ENCODE measurements at regions not wholly inside any gene's neighbourhood (a gene's known extent, or its start where the extent isn't known, plus 50 kb on each side); places are given as distances from the start of the nearest gene placed in this dataset.

DNA sequence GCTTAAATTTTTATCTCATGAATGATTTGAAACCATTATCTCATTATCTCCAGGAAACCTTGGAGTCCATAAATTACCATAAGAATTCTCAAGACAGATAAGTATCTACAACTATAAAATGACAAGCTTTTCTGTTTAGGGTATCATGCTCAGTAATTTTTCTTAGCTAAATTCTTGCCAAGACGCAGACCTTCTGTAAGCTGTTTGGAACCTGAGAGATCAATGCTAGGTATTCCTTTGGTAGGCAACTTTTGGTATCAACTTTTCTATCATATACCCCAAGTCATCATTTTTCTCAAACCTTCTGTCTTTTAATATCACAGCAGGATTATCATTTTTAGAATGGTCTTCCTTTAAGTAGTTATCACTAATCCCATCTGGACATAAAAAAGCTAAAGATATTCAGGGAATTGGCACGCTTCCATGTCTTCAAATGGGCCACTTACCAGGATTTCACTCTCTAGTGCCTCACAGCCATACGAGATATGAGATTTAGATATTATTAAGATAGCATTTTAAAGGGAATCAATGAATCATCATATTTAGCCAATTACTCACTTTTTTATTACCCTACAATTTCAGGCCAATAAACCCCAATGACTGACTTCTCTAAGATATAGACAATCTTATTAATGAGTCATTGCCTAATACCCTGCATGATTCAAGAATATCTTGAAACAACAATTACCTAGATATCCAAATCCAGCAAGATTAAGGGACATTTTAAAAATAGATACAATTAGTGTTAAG is 544.1 kb downstream of the HTR7 start:
- no peak for DNase-seq (ENCODE audit: low read depth)

DNA sequence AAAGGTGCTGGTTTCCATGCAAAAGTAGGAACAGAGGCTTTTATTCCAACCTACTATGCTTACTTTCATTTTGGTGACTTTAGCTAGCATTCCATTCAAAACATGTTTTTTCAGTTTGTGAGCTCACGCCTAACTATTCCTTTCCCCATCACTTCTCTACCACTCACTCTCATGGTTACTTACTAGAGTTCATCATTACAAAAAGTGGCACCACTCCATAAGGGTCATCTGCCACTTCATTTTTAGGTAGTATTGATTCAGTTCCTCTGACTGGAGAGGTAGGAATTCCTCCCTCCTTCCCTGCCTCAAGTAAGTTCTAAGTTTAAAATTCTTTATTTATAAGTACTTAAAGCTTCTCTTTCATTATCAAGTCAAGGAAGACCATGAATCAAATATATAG is 543.1 kb downstream of the HTR7 start:
- Histone ChIP-seq H3K9ac (ENCODE audit: low read length) (no peak overlapping the region), H3K4me1 (ENCODE audit: control insufficient read depth, insufficient read depth, low read length) (peaks cover 12% of the 10 kb centered on the region), H3K4me3 (ENCODE audit: low read length) (no peak overlapping the region), H3K9me3 (ENCODE audit: control insufficient read depth, low read length) (no peaks in the 10 kb centered on the region), H3K27me3 (replicated peaks; ENCODE audit: control insufficient read depth, insufficient read depth, low read length) (no peaks in the 10 kb centered on the region), H3K36me3 (ENCODE audit: control insufficient read depth, insufficient read depth, low read length, severe bottlenecking) (no peaks in the 10 kb centered on the region)
- no peak for DNase-seq (ENCODE audit: low read depth)

More for the DNA sequence above, 544.1 kb downstream of the HTR7 start:
- H3K36me3 ChIP-seq (ENCODE audit: control insufficient read depth, insufficient read depth, low read length, severe bottlenecking): no peaks in the 10 kb centered on the region
- H3K27me3 ChIP-seq (replicated peaks; ENCODE audit: control insufficient read depth, insufficient read depth, low read length): no peaks in the 10 kb centered on the region
- H3K9ac ChIP-seq (ENCODE audit: low read length): no peak overlapping the region
- peaks cover 8% of the 10 kb centered on the region for H3K4me1 ChIP-seq (ENCODE audit: control insufficient read depth, insufficient read depth, low read length)
- H3K9me3 ChIP-seq (ENCODE audit: control insufficient read depth, low read length): peaks cover 3% of the 10 kb centered on the region
- peak overlapping the region; percentile 8 for H3K4me3 ChIP-seq (ENCODE audit: low read length)

DNA sequence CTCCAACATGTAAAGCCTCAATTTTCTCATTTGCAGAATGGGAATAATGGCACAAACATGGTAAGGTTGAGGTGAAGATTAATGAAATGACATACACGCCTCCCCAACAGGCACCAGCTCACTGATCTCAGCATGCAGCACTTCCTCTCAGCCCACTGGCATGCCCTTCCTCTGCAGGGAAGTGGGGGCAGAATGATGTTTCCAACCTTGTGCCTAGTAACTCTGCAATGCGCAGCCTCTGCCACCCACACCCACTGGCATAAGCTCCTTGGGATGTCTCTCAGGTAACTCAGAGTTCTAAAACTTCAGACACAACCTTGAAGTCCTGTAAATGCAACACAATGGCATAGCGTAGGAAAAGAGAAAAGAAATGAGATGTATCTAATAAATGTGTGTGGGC is 540.7 kb downstream of the HTR7 start:
- no peaks in the 10 kb centered on the region for H3K9me3 ChIP-seq (ENCODE audit: control insufficient read depth, low read length)
- no peaks in the 10 kb centered on the region for H3K36me3 ChIP-seq (ENCODE audit: control insufficient read depth, insufficient read depth, low read length, severe bottlenecking)
- no peak overlapping the region for H3K9ac ChIP-seq (ENCODE audit: low read length)
- no peak for DNase-seq (ENCODE audit: low read depth)
- no peak overlapping the region for H3K4me3 ChIP-seq (ENCODE audit: low read length)
- peaks cover 12% of the 10 kb centered on the region for H3K4me1 ChIP-seq (ENCODE audit: control insufficient read depth, insufficient read depth, low read length)
- no peaks in the 10 kb centered on the region for H3K27me3 ChIP-seq (replicated peaks; ENCODE audit: control insufficient read depth, insufficient read depth, low read length)

DNA sequence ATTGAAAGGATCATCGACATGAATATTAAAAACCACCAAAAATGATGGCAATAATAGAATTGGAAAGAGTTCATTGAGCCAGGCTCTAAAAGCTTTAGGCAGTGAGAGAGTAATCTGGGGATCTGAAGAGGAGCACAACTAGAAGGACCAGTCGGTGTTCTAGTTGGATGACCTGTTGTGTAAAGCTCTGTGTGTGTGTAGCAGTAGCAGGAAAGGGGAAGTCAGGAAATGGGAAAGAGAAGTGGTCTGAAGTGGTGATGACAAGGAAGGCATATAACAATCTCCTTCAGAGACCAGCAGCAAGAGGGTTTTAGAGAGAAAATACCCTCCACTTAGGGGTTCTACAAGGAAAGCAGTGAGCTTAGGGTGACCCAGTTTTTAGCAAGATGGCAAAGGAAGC is 539.2 kb downstream of the HTR7 start:
- DNase-seq (ENCODE audit: low read depth): no peak
- no peaks in the 10 kb centered on the region for H3K9me3 ChIP-seq (ENCODE audit: control insufficient read depth, low read length)
- no peaks in the 10 kb centered on the region for H3K27me3 ChIP-seq (replicated peaks; ENCODE audit: control insufficient read depth, insufficient read depth, low read length)
- H3K4me1 ChIP-seq (ENCODE audit: control insufficient read depth, insufficient read depth, low read length): peaks cover 12% of the 10 kb centered on the region
- no peaks in the 10 kb centered on the region for H3K36me3 ChIP-seq (ENCODE audit: control insufficient read depth, insufficient read depth, low read length, severe bottlenecking)
- no peak overlapping the region for H3K9ac ChIP-seq (ENCODE audit: low read length)
- no peak overlapping the region for H3K4me3 ChIP-seq (ENCODE audit: low read length)

DNA sequence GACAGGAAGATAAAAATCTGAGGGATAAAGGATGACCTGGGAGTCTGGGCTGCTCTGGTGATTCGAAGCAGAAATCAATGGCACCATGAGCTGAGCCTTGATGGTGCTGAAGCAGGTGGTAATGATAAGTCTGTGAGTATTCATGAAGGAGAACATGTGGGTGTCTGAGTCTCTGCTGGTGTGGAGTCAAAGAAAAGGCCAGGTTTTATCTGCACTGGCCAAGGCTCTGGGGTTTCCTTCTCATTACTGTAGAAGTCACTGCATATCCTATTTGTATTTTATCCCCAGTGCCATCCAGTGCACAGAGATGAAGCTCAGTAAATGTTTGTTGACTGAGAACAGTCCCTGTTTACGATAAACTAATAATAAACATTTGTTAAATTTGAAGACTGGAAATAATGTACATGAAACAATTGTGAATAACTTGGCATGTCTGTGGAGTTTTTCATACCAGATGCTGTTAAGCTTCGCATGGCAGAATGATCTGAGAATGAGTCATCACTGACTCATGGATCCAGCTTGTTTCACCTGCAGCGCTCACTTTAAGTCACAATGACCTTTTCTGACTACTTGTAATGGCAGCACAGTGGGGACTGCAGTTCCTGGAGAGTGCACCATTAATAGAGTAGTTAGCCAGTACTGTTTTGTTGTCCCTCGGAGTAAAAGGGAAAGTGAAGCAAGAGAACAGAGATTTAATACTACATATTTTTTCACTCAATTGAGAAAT is 538.5 kb downstream of the HTR7 start:
- Histone ChIP-seq H3K27me3 (replicated peaks; ENCODE audit: control insufficient read depth, insufficient read depth, low read length) (no peaks in the 10 kb centered on the region), H3K9me3 (ENCODE audit: control insufficient read depth, low read length) (no peaks in the 10 kb centered on the region), H3K4me3 (ENCODE audit: low read length) (no peak overlapping the region), H3K9ac (ENCODE audit: low read length) (no peak overlapping the region), H3K36me3 (ENCODE audit: control insufficient read depth, insufficient read depth, low read length, severe bottlenecking) (no peaks in the 10 kb centered on the region), H3K4me1 (ENCODE audit: control insufficient read depth, insufficient read depth, low read length) (peaks cover 7% of the 10 kb centered on the region)
- peak; percentile 85 for DNase-seq (ENCODE audit: low read depth)

DNA sequence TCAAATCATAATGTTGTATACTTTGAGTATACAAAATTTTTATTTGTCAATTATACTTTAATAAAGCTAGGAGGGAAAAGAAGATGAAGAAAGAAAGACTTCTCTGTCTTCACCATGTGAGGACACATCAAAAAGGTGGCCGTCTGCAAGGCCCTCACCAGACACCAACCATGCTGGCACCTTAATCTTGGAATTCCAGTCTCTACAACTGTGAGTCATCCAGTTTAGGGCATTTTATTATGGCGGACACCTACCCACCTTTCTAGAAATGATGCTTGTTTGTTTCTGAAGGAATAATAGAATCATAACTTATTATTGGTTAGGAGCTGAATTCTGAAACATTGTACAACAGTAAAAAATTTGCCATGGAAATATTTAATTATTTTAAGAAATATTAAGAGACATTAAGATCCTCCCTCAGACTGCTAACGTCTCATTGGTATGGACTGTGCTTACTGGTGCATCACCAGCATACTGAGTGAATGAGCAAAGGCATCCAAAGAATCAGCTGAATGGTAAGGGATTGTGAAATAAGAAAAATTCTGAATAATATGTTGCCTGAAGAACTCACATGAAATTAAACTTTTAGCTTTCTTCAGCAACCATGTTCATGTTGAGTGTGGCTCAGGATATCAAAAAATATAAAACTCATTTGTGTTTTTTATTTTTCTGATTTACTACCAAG is 536.6 kb downstream of the HTR7 start:
- H3K27me3 ChIP-seq (replicated peaks; ENCODE audit: control insufficient read depth, insufficient read depth, low read length): no peaks in the 10 kb centered on the region
- H3K4me1 ChIP-seq (ENCODE audit: control insufficient read depth, insufficient read depth, low read length): peaks cover 8% of the 10 kb centered on the region
- no peak overlapping the region for H3K9ac ChIP-seq (ENCODE audit: low read length)
- no peak overlapping the region for H3K4me3 ChIP-seq (ENCODE audit: low read length)
- no peaks in the 10 kb centered on the region for H3K36me3 ChIP-seq (ENCODE audit: control insufficient read depth, insufficient read depth, low read length, severe bottlenecking)
- no peaks in the 10 kb centered on the region for H3K9me3 ChIP-seq (ENCODE audit: control insufficient read depth, low read length)
- DNase-seq (ENCODE audit: low read depth): peak; percentile 71

DNA sequence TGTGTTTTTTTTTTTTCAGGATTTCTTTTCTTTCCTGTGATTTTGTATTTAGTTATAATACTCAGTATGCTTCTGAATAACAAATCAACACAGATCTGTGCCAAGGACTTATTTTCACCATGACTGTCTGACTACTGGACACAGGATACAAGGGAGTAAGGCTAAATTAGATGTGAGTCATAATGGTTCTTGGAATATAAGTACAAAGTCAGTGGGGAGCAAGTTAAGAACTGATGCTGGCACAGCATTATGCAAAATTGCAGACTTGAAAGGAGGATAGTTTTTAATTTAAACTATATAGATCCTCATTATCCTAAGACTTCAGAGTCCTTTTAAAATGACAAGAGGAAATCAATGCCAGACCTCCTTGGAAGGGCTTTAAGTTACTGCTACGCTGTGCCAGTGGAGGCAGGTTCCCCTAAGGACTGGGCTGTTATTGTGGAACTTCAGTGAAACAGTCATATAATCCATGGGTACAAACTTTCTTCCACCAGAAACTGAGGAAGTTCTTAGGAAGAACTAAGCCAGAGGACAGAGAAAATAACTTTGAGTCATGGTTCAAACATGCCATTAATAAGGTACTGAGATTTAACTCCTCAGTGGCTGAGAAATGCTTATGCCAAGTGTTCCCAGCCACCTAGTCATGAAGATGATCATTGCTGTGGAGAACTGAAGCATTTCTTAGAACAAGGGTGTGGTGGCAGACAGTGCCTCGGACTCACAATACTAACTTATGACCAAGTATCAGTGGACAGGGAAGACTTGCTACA is 531.2 kb downstream of the HTR7 start:
- no peak overlapping the region for H3K4me3 ChIP-seq (ENCODE audit: low read length)
- H3K36me3 ChIP-seq (ENCODE audit: control insufficient read depth, insufficient read depth, low read length, severe bottlenecking): no peaks in the 10 kb centered on the region
- H3K9me3 ChIP-seq (ENCODE audit: control insufficient read depth, low read length): no peaks in the 10 kb centered on the region
- DNase-seq (ENCODE audit: low read depth): peak; percentile 40
- H3K27me3 ChIP-seq (replicated peaks; ENCODE audit: control insufficient read depth, insufficient read depth, low read length): no peaks in the 10 kb centered on the region
- H3K4me1 ChIP-seq (ENCODE audit: control insufficient read depth, insufficient read depth, low read length): peaks cover 14% of the 10 kb centered on the region
- no peak overlapping the region for H3K9ac ChIP-seq (ENCODE audit: low read length)

DNA sequence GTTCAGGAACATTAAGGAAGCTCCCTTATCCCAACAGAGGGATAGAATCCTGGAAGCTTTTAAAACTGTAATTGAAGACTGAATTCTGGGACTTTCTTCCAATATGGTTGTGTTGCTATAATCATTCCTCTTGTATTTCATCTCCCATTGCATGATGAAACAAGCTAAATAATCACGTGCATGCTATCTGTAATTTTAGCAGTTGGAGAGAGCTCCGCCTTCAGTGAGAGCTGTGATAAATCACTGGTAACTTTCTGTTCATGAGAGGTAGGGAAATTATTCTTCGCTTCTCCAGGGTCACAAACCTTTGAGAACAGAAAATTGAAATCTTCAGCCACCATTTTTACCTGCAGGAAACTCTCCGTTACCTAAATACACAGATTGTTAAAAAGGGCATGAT is 530.2 kb downstream of the HTR7 start:
- H3K36me3 ChIP-seq (ENCODE audit: control insufficient read depth, insufficient read depth, low read length, severe bottlenecking): no peaks in the 10 kb centered on the region
- no peak overlapping the region for H3K4me3 ChIP-seq (ENCODE audit: low read length)
- no peak overlapping the region for H3K9ac ChIP-seq (ENCODE audit: low read length)
- peaks cover 14% of the 10 kb centered on the region for H3K4me1 ChIP-seq (ENCODE audit: control insufficient read depth, insufficient read depth, low read length)
- no peaks in the 10 kb centered on the region for H3K27me3 ChIP-seq (replicated peaks; ENCODE audit: control insufficient read depth, insufficient read depth, low read length)
- H3K9me3 ChIP-seq (ENCODE audit: control insufficient read depth, low read length): no peaks in the 10 kb centered on the region
- DNase-seq (ENCODE audit: low read depth): no peak

DNA sequence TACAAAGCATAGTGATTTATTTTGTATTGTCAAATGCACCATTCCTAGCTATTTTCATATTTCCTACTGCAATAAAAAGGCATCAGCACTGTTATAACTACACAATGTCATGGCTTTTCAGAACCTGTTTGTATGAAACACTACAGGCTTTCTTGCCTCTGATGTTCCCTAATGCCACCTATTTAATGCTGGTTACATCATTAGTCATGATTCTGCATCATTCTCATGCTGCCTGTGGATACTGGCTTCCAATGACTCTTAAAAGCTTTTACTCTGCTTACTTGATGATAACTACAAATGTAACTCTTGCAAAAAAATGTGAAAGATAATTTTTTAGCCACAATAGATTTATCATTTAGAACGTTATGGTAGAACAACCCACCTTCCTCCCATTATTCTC is 529.4 kb downstream of the HTR7 start:
- H3K4me1 ChIP-seq (ENCODE audit: control insufficient read depth, insufficient read depth, low read length): peaks cover 14% of the 10 kb centered on the region
- no peak for DNase-seq (ENCODE audit: low read depth)
- H3K9me3 ChIP-seq (ENCODE audit: control insufficient read depth, low read length): no peaks in the 10 kb centered on the region
- H3K4me3 ChIP-seq (ENCODE audit: low read length): no peak overlapping the region
- no peak overlapping the region for H3K9ac ChIP-seq (ENCODE audit: low read length)
- no peaks in the 10 kb centered on the region for H3K36me3 ChIP-seq (ENCODE audit: control insufficient read depth, insufficient read depth, low read length, severe bottlenecking)
- no peaks in the 10 kb centered on the region for H3K27me3 ChIP-seq (replicated peaks; ENCODE audit: control insufficient read depth, insufficient read depth, low read length)

DNA sequence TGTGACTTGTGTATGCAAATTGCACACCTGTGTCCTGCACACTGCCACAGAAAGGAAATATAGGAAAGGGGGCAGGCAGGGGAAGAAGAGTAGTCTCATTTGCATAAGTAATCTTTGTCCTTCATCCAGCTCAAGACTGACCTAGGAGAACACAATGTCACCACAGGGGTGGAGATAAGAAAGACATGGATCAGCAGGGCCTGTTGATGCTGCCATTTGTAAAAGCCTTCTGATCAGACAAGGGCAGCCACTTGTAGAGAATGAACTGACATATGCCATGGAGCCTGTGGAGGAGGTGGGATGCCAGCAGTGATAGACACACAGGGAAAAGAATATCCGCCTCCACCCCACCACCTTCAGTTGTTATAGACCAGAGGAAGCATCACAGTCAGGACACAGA is 528.9 kb downstream of the HTR7 start:
- no peak for DNase-seq (ENCODE audit: low read depth)
- no peak overlapping the region for H3K4me3 ChIP-seq (ENCODE audit: low read length)
- H3K4me1 ChIP-seq (ENCODE audit: control insufficient read depth, insufficient read depth, low read length): peaks cover 14% of the 10 kb centered on the region
- no peaks in the 10 kb centered on the region for H3K36me3 ChIP-seq (ENCODE audit: control insufficient read depth, insufficient read depth, low read length, severe bottlenecking)
- no peaks in the 10 kb centered on the region for H3K9me3 ChIP-seq (ENCODE audit: control insufficient read depth, low read length)
- H3K27me3 ChIP-seq (replicated peaks; ENCODE audit: control insufficient read depth, insufficient read depth, low read length): no peaks in the 10 kb centered on the region
- H3K9ac ChIP-seq (ENCODE audit: low read length): no peak overlapping the region

DNA sequence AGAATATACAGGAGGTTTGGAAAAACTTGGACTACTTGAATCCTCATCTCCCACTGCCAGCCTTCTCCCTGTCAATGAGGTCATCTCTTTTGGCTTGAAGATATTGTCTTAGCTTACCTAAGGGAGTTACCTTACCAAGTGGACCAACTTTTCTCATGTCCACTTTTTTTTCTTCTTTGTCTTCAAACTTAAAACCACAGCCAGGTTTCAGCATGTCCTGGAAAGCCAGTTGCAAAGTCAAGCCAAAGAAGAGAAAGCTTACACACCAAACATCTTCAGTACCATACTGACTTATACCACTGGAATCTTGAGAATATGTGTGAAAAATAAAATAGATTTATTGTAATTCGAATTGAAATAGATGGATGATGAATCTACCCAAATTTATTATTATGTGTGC is 520.5 kb downstream of the HTR7 start:
- Histone ChIP-seq H3K9me3 (ENCODE audit: control insufficient read depth, low read length) (no peaks in the 10 kb centered on the region), H3K9ac (ENCODE audit: low read length) (no peak overlapping the region), H3K27me3 (replicated peaks; ENCODE audit: control insufficient read depth, insufficient read depth, low read length) (no peaks in the 10 kb centered on the region), H3K4me3 (ENCODE audit: low read length) (no peak overlapping the region), H3K36me3 (ENCODE audit: control insufficient read depth, insufficient read depth, low read length, severe bottlenecking) (no peaks in the 10 kb centered on the region), H3K4me1 (ENCODE audit: control insufficient read depth, insufficient read depth, low read length) (no peaks in the 10 kb centered on the region)
- DNase-seq (ENCODE audit: low read depth): no peak
